ENCODE measurements at regions not wholly inside any gene's neighbourhood (a gene's known extent, or its start where the extent isn't known, plus 50 kb on each side); places are given as distances from the start of the nearest gene placed in this dataset.
"Not testable (repeated sequence)": the region's sequence is repeated elsewhere in the genome, so short reads cannot be mapped to it uniquely, and the experiment has no call there.

GRCh38 chr2:219844401-219845091 lies 217.1 kb downstream of the SLC4A3 start:
- DNase-seq, result no peak

GRCh38 chr2:219848882-219849281 lies 221.5 kb downstream of the SLC4A3 start:
- no peak for DNase-seq

GRCh38 chr2:219851169-219851568 lies 223.7 kb downstream of the SLC4A3 start:
- no peak for DNase-seq

GRCh38 chr2:219851801-219852481 lies 224.5 kb downstream of the SLC4A3 start:
- no peak for DNase-seq

- no peak for DNase-seq
Measured at GRCh38 chr2:219852626-219853025, 225.2 kb downstream of the SLC4A3 start.

GRCh38 chr2:219856602-219857001 lies 229.2 kb downstream of the SLC4A3 start:
- DNase-seq, result no peak

- DNase-seq, result no peak
Measured at GRCh38 chr2:219857751-219858150, 230.3 kb downstream of the SLC4A3 start.

GRCh38 chr2:219861307-219861706 lies 233.9 kb downstream of the SLC4A3 start:
- no peak for DNase-seq

- no peak for DNase-seq
Measured at GRCh38 chr2:219864154-219864553, 236.7 kb downstream of the SLC4A3 start.

- no peak for DNase-seq
Measured at GRCh38 chr2:219868635-219869034, 241.2 kb downstream of the SLC4A3 start.

GRCh38 chr2:219870041-219870440 lies 242.6 kb downstream of the SLC4A3 start:
- DNase-seq, result no peak

- DNase-seq, result no peak
Measured at GRCh38 chr2:219871351-219871750, 243.9 kb downstream of the SLC4A3 start.

- no peak for DNase-seq
Measured at GRCh38 chr2:219875036-219875435, 247.6 kb downstream of the SLC4A3 start.

GRCh38 chr2:219875986-219876385 lies 248.6 kb downstream of the SLC4A3 start:
- not testable (repeated sequence) for DNase-seq

- no peak for DNase-seq
Measured at GRCh38 chr2:219876931-219877330, 249.5 kb downstream of the SLC4A3 start.

GRCh38 chr2:219877728-219878127 lies 250.3 kb downstream of the SLC4A3 start:
- no peak for DNase-seq

GRCh38 chr2:219878516-219878915 lies 251.1 kb downstream of the SLC4A3 start:
- DNase-seq, result no peak

- no peak for DNase-seq
Measured at GRCh38 chr2:219881851-219882250, 254.4 kb downstream of the SLC4A3 start.

GRCh38 chr2:219886615-219887014 lies 259.2 kb downstream of the SLC4A3 start:
- no peak for DNase-seq

GRCh38 chr2:219887870-219888269 lies 260.4 kb downstream of the SLC4A3 start:
- no peak for DNase-seq

- no peak for DNase-seq
Measured at GRCh38 chr2:219893541-219893940, 266.1 kb downstream of the SLC4A3 start.

- no peak for DNase-seq
Measured at GRCh38 chr2:219897456-219897855, 270.0 kb downstream of the SLC4A3 start.

- no peak for DNase-seq
Measured at GRCh38 chr2:219901155-219901554, 273.7 kb downstream of the SLC4A3 start.

GRCh38 chr2:219902891-219903552 lies 275.6 kb downstream of the SLC4A3 start:
- DNase-seq, result no peak

All from inflammatory macrophage treated with lipopolysaccharide for 4 hours (primary cell).